ENCODE measurements at regions not wholly inside any gene's neighbourhood (a gene's known extent, or its start where the extent isn't known, plus 50 kb on each side); places are given as distances from the start of the nearest gene placed in this dataset.

GRCh38 chr11:128397362-128397761 lies 190.0 kb downstream of the ETS1 start:
- TF ChIP-seq CTCF (IDR thresholded peaks at IDR 0.05; ENCODE audit: low read depth, low read length) (no peak), EZH2phosphoT487 (IDR thresholded peaks at IDR 0.05; ENCODE audit: low read depth) (no peak)

All from OCI-LY3 (cell line).